RWPE1 (cell line): ENCODE measurements at regions not wholly inside any gene's neighbourhood (a gene's known extent, or its start where the extent isn't known, plus 50 kb on each side); places are given as distances from the start of the nearest gene placed in this dataset.

ENCODE experiments used
- CTCF ChIA-PET: fragments of 350-600 bp; sonication (Branson Sonifier 250); formaldehyde crosslinking; extraction: SDS; loops from one replicate; lab custom pipeline; 2021; lab: Yijun Ruan, JAX
- POLR2A ChIA-PET: fragments of 400-600 bp; formaldehyde crosslinking; extraction: SDS; loops from one replicate; lab custom pipeline; 2020; ENCODE audit warnings: antibody characterized with exemption; ENCODE audit not compliant: low non-redundant PET; lab: Yijun Ruan, JAX
- DNase-seq: peaks from one replicate; pipeline ENCODE4 v3.0.0; 2012; ENCODE audit warnings: low spot score
- H3K27ac ChIP-seq: fragments of 450-650 bp; 2 replicates; pipeline ENCODE4 v1.5.1; 2017
- TF ChIP-seq, protein P1 (sequence below): fragments of 450-650 bp; conservative IDR thresholded peaks from 2 replicates; pipeline ENCODE4 v1.5.1; 2017; ENCODE audit warnings: low read depth, mild to moderate bottlenecking

DNA sequence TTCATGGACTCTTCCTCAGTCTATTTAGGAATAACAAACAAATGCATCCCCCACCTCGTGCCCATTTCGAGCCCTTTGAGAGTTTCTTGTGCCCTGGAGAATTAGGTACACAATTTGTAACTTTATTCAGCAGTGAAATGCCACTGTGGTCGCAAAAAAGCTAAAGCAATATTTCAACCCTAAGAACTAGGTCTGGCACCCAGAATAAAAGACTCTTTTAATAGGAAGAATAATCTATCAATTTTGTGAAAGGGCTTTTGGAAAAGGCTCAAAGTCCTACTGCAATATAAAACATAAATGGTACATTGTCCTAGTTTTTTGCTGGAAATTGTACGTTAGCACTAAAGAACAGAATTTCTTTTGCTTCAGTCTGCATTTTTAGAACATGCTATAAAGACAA lies 304.6 kb upstream of the TENM3 start:
- DNase-seq: no peak
- ChIA-PET CTCF (interaction anchor here (0.6 kb wide), 1 partner anchor 12 kb away, joined by 3 read pairs; no protein-coding TSS in a partner anchor), POLR2A (no interaction called here)
- H3K27ac ChIP-seq: no peak overlapping the region
- TF ChIP-seq, protein P1, sequence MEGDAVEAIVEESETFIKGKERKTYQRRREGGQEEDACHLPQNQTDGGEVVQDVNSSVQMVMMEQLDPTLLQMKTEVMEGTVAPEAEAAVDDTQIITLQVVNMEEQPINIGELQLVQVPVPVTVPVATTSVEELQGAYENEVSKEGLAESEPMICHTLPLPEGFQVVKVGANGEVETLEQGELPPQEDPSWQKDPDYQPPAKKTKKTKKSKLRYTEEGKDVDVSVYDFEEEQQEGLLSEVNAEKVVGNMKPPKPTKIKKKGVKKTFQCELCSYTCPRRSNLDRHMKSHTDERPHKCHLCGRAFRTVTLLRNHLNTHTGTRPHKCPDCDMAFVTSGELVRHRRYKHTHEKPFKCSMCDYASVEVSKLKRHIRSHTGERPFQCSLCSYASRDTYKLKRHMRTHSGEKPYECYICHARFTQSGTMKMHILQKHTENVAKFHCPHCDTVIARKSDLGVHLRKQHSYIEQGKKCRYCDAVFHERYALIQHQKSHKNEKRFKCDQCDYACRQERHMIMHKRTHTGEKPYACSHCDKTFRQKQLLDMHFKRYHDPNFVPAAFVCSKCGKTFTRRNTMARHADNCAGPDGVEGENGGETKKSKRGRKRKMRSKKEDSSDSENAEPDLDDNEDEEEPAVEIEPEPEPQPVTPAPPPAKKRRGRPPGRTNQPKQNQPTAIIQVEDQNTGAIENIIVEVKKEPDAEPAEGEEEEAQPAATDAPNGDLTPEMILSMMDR: no peak

DNA sequence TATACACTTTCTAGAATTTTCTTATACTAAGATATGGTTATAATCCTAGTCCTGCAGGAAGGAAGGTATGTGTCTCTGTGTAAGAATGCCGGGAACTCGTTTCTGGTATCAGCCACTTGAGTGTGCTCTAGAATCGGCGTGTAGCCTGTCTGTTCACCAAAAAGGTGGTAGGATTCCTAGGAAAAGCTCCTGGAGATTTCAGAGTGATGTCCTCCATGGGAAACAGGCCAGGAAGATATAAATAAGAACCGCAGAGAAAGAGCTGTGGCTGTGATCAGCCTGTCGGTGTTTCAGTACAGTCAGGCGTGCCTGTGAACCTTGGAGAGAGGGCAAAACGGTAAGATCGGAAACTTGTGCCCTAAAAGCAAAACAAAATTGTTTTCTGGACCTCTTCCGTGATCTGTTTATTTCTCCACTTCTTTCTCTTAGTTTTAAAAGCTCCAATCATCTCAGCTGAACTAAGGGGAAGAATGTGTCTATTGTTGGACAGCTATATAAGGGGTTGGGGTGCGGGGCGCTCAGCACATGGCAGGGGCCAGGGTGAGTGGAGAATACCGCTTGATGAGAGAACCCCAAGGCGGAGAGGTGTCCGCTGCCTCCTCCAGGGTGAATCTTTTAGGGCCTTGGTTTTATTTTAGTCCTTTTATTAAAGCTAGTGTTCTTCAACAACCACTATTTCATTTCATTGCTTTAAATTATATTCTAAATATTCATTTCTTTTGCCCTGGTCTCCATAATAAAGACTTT lies 303.8 kb upstream of the TENM3 start:
- ChIA-PET POLR2A (no interaction called here), CTCF (interaction anchor here (0.6 to 0.7 kb wide), 5 partner anchors 13 to 928 kb away, joined by 3 to 6 read pairs (median 3); no protein-coding TSS in a partner anchor)
- H3K27ac ChIP-seq: no peak overlapping the region
- TF ChIP-seq, protein P1: no peak
- DNase-seq: no peak

DNA sequence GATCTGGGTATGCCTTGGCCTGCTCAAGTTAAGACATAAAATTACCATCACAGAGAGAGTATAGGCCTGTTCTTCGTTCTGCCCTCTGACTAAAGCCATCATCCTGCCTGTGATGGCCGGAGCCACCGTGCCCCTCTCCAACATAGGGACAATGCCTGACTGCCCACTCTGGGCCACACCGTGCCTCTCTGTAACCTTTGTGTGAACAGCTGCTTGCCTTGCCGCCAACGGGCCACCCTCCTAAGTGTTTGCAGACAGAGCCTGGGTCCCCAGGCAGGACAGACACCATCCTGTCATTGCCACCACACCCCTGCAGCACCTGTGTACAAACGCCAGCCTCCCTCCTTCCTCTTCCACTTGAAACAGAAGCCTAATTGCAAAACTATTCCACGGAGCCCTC lies 298.7 kb upstream of the TENM3 start:
- CTCF ChIA-PET: no interaction called here
- H3K27ac ChIP-seq: no peak overlapping the region
- POLR2A ChIA-PET: no interaction called here
- TF ChIP-seq, protein P1: no peak
- DNase-seq: no peak

DNA sequence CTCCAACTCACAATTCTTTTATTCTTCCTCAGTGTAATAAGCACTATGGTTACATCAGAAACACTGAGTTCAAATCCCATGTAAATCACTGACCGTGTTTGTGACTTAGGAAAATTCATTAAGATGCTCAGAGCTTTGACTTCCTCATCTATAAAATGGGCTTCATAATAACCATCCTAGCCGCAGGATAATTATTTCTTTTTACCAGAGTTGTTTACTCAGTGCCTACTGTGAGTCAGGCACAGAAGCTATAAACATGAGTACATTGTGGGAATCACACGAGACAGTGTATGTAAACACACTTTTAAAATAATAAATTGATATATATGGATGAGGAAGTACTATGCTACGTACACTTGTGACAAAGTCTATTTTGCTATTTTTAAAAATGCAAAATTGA lies 296.3 kb upstream of the TENM3 start:
- TF ChIP-seq, protein P1: no peak
- DNase-seq: no peak
- ChIA-PET POLR2A (no interaction called here), CTCF (no interaction called here)
- H3K27ac ChIP-seq: no peak overlapping the region

DNA sequence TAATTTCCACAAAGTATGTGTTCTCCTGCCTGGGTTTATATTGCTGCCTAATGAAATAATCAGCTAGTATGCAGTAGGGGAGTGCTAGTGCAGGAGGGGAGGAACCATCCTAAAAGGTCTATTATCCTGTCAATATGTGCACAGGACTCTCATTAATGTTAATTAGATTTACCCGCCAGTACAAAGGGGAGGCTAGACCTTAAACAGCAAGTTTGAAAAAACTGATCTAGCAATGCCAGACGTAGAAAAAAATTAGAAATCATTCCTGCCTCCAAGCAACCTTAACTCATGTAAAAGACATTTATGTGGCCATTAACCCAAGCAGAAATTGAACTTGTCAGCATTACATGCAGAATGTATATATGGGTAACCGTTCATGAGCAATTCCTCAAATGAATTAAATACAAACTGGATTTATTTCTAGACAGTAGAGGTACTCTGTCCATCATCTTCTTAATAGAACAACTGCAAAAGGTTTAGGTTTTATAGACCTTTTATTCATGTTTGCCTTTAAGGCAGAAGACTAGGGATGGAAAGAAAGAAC lies 294.3 kb upstream of the TENM3 start:
- TF ChIP-seq, protein P1: no peak
- DNase-seq: no peak
- POLR2A ChIA-PET: no interaction called here
- H3K27ac ChIP-seq: no peak overlapping the region
- CTCF ChIA-PET: interaction anchor here (0.6 kb wide), 1 partner anchor 200 kb away, joined by 3 read pairs; no protein-coding TSS in a partner anchor

DNA sequence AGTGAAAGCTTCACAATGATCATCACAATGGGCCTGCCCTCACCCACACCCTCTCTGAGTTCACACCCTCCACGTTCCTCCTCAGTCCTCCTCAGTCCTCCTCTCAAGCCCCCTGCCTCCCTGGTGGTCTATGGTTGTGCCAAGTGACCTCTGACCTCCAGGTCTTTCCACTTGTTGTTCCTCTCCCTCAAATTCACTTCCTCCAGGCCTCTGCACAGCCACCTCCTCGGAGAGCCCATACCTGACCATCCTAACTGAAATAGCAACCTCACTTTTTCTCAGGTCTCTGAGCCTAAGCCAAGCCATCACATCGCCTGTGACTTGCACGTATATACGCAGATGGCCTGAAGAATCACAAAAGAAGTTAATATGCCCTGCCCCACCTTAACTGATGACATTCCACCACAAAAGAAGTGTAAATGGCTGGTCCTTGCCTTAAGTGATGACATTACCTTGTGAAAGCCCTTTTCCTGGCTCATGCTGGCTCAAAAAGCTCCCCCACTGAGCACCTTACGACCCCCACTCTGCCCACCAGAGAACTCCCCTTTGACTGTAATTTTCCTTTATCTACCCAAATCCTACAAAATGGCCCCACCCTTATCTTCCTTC lies 293.4 kb upstream of the TENM3 start:
- no peak for DNase-seq
- H3K27ac ChIP-seq: no peak overlapping the region
- POLR2A ChIA-PET: no interaction called here
- CTCF ChIA-PET: interaction anchor here (0.6 kb wide), 1 partner anchor 37 kb away, joined by 3 read pairs; no protein-coding TSS in a partner anchor
- TF ChIP-seq, protein P1: no peak
